Heart left ventricle (tissue), 13 donors: ENCODE measurements at regions not wholly inside any gene's neighbourhood (a gene's known extent, or its start where the extent isn't known, plus 50 kb on each side); places are given as distances from the start of the nearest gene placed in this dataset.

Experiments
- CTCF ChIP-seq, 12 donors: fragments of 200-600 bp; sonication (generic) in 4 of 12; IDR thresholded peaks; one replicate each; pipeline versions ENCODE4 v1.5.0 to v1.8.0; 2018 to 2022; ENCODE audit warnings: antibody characterized with exemption in 12 of 12, mild to moderate bottlenecking in 5 of 12
- POLR2A ChIP-seq, 2 donors: fragments of 450-650 bp; IDR thresholded peaks; one replicate each; pipeline ENCODE4 v1.6.1; 2017; ENCODE audit warnings: antibody characterized with exemption in 2 of 2, mild to moderate bottlenecking in 2 of 2, moderate library complexity in 2 of 2
- donor health status: ischemic (EF 13 %, LVEDD 7.1; RV severe dilation, severe dysfunction).
- donor health status: DM: no; HTN: yes; CAD: no.
- donor health status: DM: no; HTN: no; CAD: no.
- donor health status: ischemic (EF 25% LVEDD 6.9; RV normal size, moderate dysfunction).
- donor health status: ischemic (EF 25% LVEDD 5.7; RV mildly dilated, moderate dysfunction).
- donor health status: ischemic (EF 35%, LVEDD 5.7; RV mildly dilated, moderate dysfunction).
- donor health status: nonischemic (EF 11% LVEDD 7.7; RV severe dilation, severe dysfunction).
- donor health status: DM: yes; HTN: yes; CAD: no.
- donor health status: PGD.
- donor health status: ischemic (EF 29% LVEDD 5.4; RV normal size, mild dysfunction).
- donor health status: nonischemic (EF 23%, LVEDD 6.1; RV moderate dilation, normal function).

DNA sequence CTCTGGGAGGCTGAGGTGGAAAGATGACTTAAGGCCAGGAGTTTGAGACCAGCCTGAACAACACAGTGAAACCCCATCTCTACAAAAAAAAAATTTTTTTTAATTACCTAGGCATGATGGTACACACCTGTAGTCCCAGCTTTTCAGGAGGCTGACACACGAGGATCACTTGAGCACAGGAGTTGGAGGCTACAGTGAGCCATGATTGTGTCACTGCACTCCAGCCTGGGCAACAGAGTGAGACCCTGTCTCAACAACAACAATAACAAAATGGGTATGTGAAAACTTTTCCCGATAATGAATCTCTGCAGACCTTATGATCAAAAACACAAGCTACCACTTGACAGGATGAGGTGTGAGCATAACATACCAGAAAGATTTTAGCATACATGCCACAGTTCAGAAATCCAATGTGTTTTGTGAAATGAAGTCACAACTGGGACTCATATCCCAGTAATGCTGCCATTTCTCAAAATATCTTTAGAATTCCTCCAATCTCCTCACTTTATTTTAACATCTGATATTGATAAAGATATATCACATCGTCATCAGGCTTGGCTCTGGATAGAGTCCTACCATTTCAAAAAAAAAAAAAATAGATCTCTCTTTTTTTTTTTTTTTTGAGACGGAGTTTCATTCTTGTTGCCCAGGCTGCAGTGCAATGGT lies 74.0 kb upstream of the PELI1 start:
- TF ChIP-seq CTCF (IDR thresholded peaks at IDR 0.05) (no peak), POLR2A (IDR thresholded peaks at IDR 0.05) (no peak)
